H9 (cell line): ENCODE measurements at regions not wholly inside any gene's neighbourhood (a gene's known extent, or its start where the extent isn't known, plus 50 kb on each side); places are given as distances from the start of the nearest gene placed in this dataset.

ENCODE experiments used
- DNase-seq: peaks from one replicate; pipeline ENCODE4 v3.0.0-alpha.2; 2017
- H2AFZ ChIP-seq: one replicate; pipeline ENCODE4 v1.6.1; 2013; ENCODE audit warnings: mild to moderate bottlenecking, low read length, control low read depth, moderate library complexity
- H2AK5ac ChIP-seq: 2 replicates; pipeline ENCODE4 v1.6.1; 2013; ENCODE audit warnings: low read length, control low read depth, mixed read lengths; ENCODE audit not compliant: insufficient read length
- H2BK120ac ChIP-seq: one replicate; pipeline ENCODE4 v1.6.1; 2013; ENCODE audit warnings: low read depth, mild to moderate bottlenecking, low read length, control low read depth, inconsistent platforms; ENCODE audit not compliant: poor library complexity, severe bottlenecking
- H2BK12ac ChIP-seq: 2 replicates; pipeline ENCODE4 v1.6.1; 2013; ENCODE audit warnings: low read length, control low read depth, mixed read lengths, low read depth; ENCODE audit not compliant: insufficient read length
- H2BK15ac ChIP-seq: 2 replicates; pipeline ENCODE4 v1.6.1; 2013; ENCODE audit warnings: low read depth, low read length, control low read depth
- H2BK20ac ChIP-seq: one replicate; pipeline ENCODE4 v1.6.1; 2013; ENCODE audit warnings: low read depth, mild to moderate bottlenecking, low read length, control low read depth, inconsistent platforms; ENCODE audit not compliant: poor library complexity, severe bottlenecking
- H2BK5ac ChIP-seq: 2 replicates; pipeline ENCODE4 v1.6.1; 2013; ENCODE audit warnings: low read length, control low read depth, mixed read lengths; ENCODE audit not compliant: insufficient read length
- H3K14ac ChIP-seq: 2 replicates; pipeline ENCODE4 v1.6.1; 2013; ENCODE audit warnings: low read length, control low read depth; ENCODE audit not compliant: insufficient read depth
- H3K18ac ChIP-seq: 2 replicates; pipeline ENCODE4 v1.6.1; 2013; ENCODE audit warnings: low read depth, mild to moderate bottlenecking, mixed read lengths, low read length, control low read depth; ENCODE audit not compliant: insufficient read length
- H3K23ac ChIP-seq: 2 replicates; pipeline ENCODE4 v1.6.1; 2013; ENCODE audit warnings: low read length, control low read depth, mixed read lengths, low read depth; ENCODE audit not compliant: insufficient read length
- H3K23me2 ChIP-seq: 2 replicates; pipeline ENCODE4 v1.6.1; 2013; ENCODE audit warnings: low read depth, mild to moderate bottlenecking, mixed read lengths, low read length, control low read depth; ENCODE audit not compliant: insufficient read length, poor library complexity, severe bottlenecking
- H3K27ac ChIP-seq: 2 replicates; pipeline ENCODE4 v1.5.1; 2013; ENCODE audit warnings: low read length, control low read depth, mixed read lengths, low read depth; ENCODE audit not compliant: insufficient read length
- H3K27me3 ChIP-seq: 2 replicates; pipeline ENCODE4 v1.6.1; 2013; ENCODE audit warnings: low read length, control low read depth, inconsistent platforms; ENCODE audit not compliant: insufficient read depth
- H3K4ac ChIP-seq: 2 replicates; pipeline ENCODE4 v1.6.1; 2013; ENCODE audit warnings: low read depth, mild to moderate bottlenecking, control low read depth, inconsistent platforms, low read length, moderate library complexity
- H3K4me1 ChIP-seq: 2 replicates; pipeline ENCODE4 v1.6.1; 2013; ENCODE audit warnings: low read length, control low read depth, inconsistent platforms; ENCODE audit not compliant: insufficient read depth
- H3K4me2 ChIP-seq: 2 replicates; pipeline ENCODE4 v1.6.1; 2013; ENCODE audit warnings: low read length, control low read depth, mixed read lengths; ENCODE audit not compliant: insufficient read length, insufficient read depth
- H3K56ac ChIP-seq: 2 replicates; pipeline ENCODE4 v1.6.1; 2013; ENCODE audit warnings: low read depth, mild to moderate bottlenecking, mixed read lengths, low read length, control low read depth; ENCODE audit not compliant: insufficient read length
- H3K79me1 ChIP-seq: 2 replicates; pipeline ENCODE4 v1.6.1; 2013; ENCODE audit warnings: low read depth, mild to moderate bottlenecking, moderate library complexity, low read length, control low read depth, inconsistent platforms; ENCODE audit not compliant: insufficient read depth, poor library complexity, severe bottlenecking
- H3K79me2 ChIP-seq: 2 replicates; pipeline ENCODE4 v1.6.1; 2013; ENCODE audit warnings: low read length, control low read depth, inconsistent platforms; ENCODE audit not compliant: insufficient read depth
- H3K9ac ChIP-seq: 2 replicates; pipeline ENCODE4 v1.6.1; 2013; ENCODE audit warnings: low read length, control low read depth, mixed read lengths; ENCODE audit not compliant: insufficient read length; ENCODE audit errors: extremely low read depth
- H3K9me3 ChIP-seq: one replicate; pipeline ENCODE4 v1.6.1; 2013; ENCODE audit warnings: low read depth, low read length, inconsistent platforms; ENCODE audit not compliant: control insufficient read depth
- H3T11ph ChIP-seq: one replicate; pipeline ENCODE4 v1.6.1; 2013; ENCODE audit warnings: mild to moderate bottlenecking, low read length, control low read depth, inconsistent platforms
- H4K20me1 ChIP-seq: one replicate; pipeline ENCODE4 v1.6.1; 2013; ENCODE audit not compliant: control insufficient read depth, insufficient read length, insufficient read depth
- H4K5ac ChIP-seq: 2 replicates; pipeline ENCODE4 v1.6.1; 2013; ENCODE audit warnings: low read depth, mild to moderate bottlenecking, mixed read lengths, low read length, control low read depth; ENCODE audit not compliant: insufficient read length
- H4K8ac ChIP-seq: replicated peaks from 2 replicates; pipeline ENCODE4 v1.6.1; 2013; ENCODE audit warnings: low read length, control low read depth, mixed read lengths, low read depth; ENCODE audit not compliant: insufficient read length
- H4K91ac ChIP-seq: 2 replicates; pipeline ENCODE4 v1.6.1; 2013; ENCODE audit warnings: low read depth, mild to moderate bottlenecking, moderate library complexity, mixed read lengths, low read length, control low read depth; ENCODE audit not compliant: insufficient read length
- H3K27ac Mint-ChIP-seq, 3 experiments: 2 replicates in 2 of 3; 3 replicates in 1 of 3; pipeline ENCODE4 v1.8.0; 2020 to 2021; ENCODE audit warnings: mixed read lengths in 3 of 3, mild to moderate bottlenecking in 1 of 3, moderate library complexity in 1 of 3
- H3K27me3 Mint-ChIP-seq: 2 replicates; pipeline ENCODE4 v1.8.0; 2021; ENCODE audit warnings: low read depth, mild to moderate bottlenecking, moderate library complexity, mixed read lengths
- H3K36me3 Mint-ChIP-seq, 3 experiments: 2 replicates in 2 of 3; 3 replicates in 1 of 3; pipeline ENCODE4 v1.8.0; 2020 to 2021; ENCODE audit warnings: low read depth in 3 of 3, mixed read lengths in 3 of 3; ENCODE audit not compliant: insufficient read depth in 1 of 3
- H3K4me1 Mint-ChIP-seq, 2 experiments: 2 replicates each; pipeline ENCODE4 v1.8.0; 2020; ENCODE audit warnings: mixed read lengths in 2 of 2
- H3K4me3 Mint-ChIP-seq, 2 experiments: 2 replicates in 1 of 2; 3 replicates in 1 of 2; pipeline ENCODE4 v1.8.0; 2020 to 2021; ENCODE audit warnings: mild to moderate bottlenecking in 2 of 2, mixed read lengths in 2 of 2, moderate library complexity in 1 of 2
- H3K9me3 Mint-ChIP-seq, 2 experiments: 2 replicates in 1 of 2; 3 replicates in 1 of 2; pipeline ENCODE4 v1.8.0; 2020; ENCODE audit warnings: mild to moderate bottlenecking in 2 of 2, mixed read lengths in 2 of 2, moderate library complexity in 1 of 2
- WGBS: extraction: QIAGEN DNeasy Blood & Tissue Kit; methylation state at CpG from one replicate; pipeline ENCODE4 v1.1.7; 2013; ENCODE audit warnings: missing lambda C conversion rate, low lambda C conversion rate, mixed read lengths; ENCODE audit not compliant: insufficient read length; ENCODE audit errors: extremely low coverage; 5-methylcytosine and 5-hydroxymethylcytosine counted together
- TF ChIP-seq, protein P1 (sequence below): fragments of 200-600 bp; sonication (generic); conservative IDR thresholded peaks from 3 replicates; pipeline ENCODE4 v1.8.0; 2021; ENCODE audit warnings: antibody characterized with exemption, mild to moderate bottlenecking

- H2AK5ac ChIP-seq = no peak overlapping the region
- H3K23me2 ChIP-seq = no peaks in the 10 kb centered on the region
- H2AFZ ChIP-seq = no peak overlapping the region
- H3K4me2 ChIP-seq = no peak overlapping the region
- H2BK120ac ChIP-seq = no peak overlapping the region
- H4K5ac ChIP-seq = no peak overlapping the region
- no peaks in the 10 kb centered on the region for H3K79me1 ChIP-seq
- H4K8ac ChIP-seq = no peak overlapping the region
- no peak for DNase-seq
- H3K79me2 ChIP-seq = no peaks in the 10 kb centered on the region
- no peaks in the 10 kb centered on the region for H3K27me3 ChIP-seq
- no peak overlapping the region for H3T11ph ChIP-seq
- no peak overlapping the region for H3K9ac ChIP-seq
- H2BK5ac ChIP-seq = no peak overlapping the region
- no peak overlapping the region for H2BK15ac ChIP-seq
- H3K27me3 Mint-ChIP-seq = peaks cover 3% of the 10 kb centered on the region; the same call in 1 of the 2 replicates
- H3K4me3 Mint-ChIP-seq = no peak overlapping the region
- WGBS = no CpG with 5 or more reads among the region's 3 CpGs
- H3K18ac ChIP-seq = no peak overlapping the region
- no peak overlapping the region for H3K56ac ChIP-seq
- H3K36me3 Mint-ChIP-seq = no peaks in the 10 kb centered on the region
- H3K14ac ChIP-seq = no peak overlapping the region; the same call in 1 of the 2 replicates
- no peaks in the 10 kb centered on the region for H4K20me1 ChIP-seq
- H3K4ac ChIP-seq = no peak overlapping the region
- no peak overlapping the region for H2BK12ac ChIP-seq
- H3K27ac Mint-ChIP-seq = no peak overlapping the region
- H2BK20ac ChIP-seq = no peak overlapping the region
- no peaks in the 10 kb centered on the region; the same call in 1 of the 2 replicates for H3K4me1 ChIP-seq
- no peaks in the 10 kb centered on the region for H3K9me3 ChIP-seq
- no peak overlapping the region for H4K91ac ChIP-seq
- peaks cover 4 to 10% of the 10 kb centered on the region in 2 experiments for H3K4me1 Mint-ChIP-seq
- no peak overlapping the region for H3K27ac ChIP-seq
- TF ChIP-seq, protein P1, sequence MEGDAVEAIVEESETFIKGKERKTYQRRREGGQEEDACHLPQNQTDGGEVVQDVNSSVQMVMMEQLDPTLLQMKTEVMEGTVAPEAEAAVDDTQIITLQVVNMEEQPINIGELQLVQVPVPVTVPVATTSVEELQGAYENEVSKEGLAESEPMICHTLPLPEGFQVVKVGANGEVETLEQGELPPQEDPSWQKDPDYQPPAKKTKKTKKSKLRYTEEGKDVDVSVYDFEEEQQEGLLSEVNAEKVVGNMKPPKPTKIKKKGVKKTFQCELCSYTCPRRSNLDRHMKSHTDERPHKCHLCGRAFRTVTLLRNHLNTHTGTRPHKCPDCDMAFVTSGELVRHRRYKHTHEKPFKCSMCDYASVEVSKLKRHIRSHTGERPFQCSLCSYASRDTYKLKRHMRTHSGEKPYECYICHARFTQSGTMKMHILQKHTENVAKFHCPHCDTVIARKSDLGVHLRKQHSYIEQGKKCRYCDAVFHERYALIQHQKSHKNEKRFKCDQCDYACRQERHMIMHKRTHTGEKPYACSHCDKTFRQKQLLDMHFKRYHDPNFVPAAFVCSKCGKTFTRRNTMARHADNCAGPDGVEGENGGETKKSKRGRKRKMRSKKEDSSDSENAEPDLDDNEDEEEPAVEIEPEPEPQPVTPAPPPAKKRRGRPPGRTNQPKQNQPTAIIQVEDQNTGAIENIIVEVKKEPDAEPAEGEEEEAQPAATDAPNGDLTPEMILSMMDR = no peak
- no peak overlapping the region for H3K23ac ChIP-seq
- no peaks in the 10 kb centered on the region for H3K9me3 Mint-ChIP-seq
These were observed 203.7 kb upstream of the NPVF start for GRCh38 chr7:25431956-25432450.
